Keratinocyte (primary cell): ENCODE measurements at regions not wholly inside any gene's neighbourhood (a gene's known extent, or its start where the extent isn't known, plus 50 kb on each side); places are given as distances from the start of the nearest gene placed in this dataset.

ENCODE experiments used
- DNase-seq: peaks from one replicate; pipeline ENCODE4 v3.0.0-alpha.2; 2011; ENCODE audit warnings: low read depth, missing footprints, low spot score
- FAIRE-seq: peaks from 2 replicates; lab custom pipeline; 2011; peaks lifted over from hg19 to GRCh38; lab: Jason Lieb, UNC
- H2AFZ ChIP-seq: 2 replicates; pipeline ENCODE4 v1.6.0; 2012; ENCODE audit warnings: low read length, control low read depth, inconsistent platforms; ENCODE audit not compliant: control insufficient read depth
- H3K27ac ChIP-seq: 2 replicates; pipeline ENCODE4 v1.5.1; 2011; ENCODE audit warnings: low read length; ENCODE audit not compliant: control insufficient read depth, insufficient read depth
- H3K27me3 ChIP-seq: 3 replicates; pipeline ENCODE4 v1.6.0; 2011; ENCODE audit warnings: low read length; ENCODE audit not compliant: control insufficient read depth, insufficient read depth; ENCODE audit errors: extremely low read depth
- H3K36me3 ChIP-seq, 2 experiments: 2 replicates in 1 of 2; 3 replicates in 1 of 2; pipeline ENCODE4 v1.5.1; 2011; ENCODE audit warnings: low read length in 2 of 2, mild to moderate bottlenecking in 1 of 2; ENCODE audit not compliant: control insufficient read depth in 2 of 2, insufficient read depth in 2 of 2; ENCODE audit errors: extremely low read depth in 1 of 2
- H3K4me1 ChIP-seq: 3 replicates; pipeline ENCODE4 v1.5.1; 2011; ENCODE audit warnings: low read length; ENCODE audit not compliant: control insufficient read depth, insufficient read depth; ENCODE audit errors: extremely low read depth
- H3K4me2 ChIP-seq: 3 replicates; pipeline ENCODE4 v1.6.0; 2011; ENCODE audit warnings: low read depth, low read length; ENCODE audit not compliant: control insufficient read depth, insufficient read depth; ENCODE audit errors: extremely low read depth
- H3K4me3 ChIP-seq, 3 experiments: fragments of 200-600 bp in 1 of 3; sonication (generic) in 1 of 3; 2 replicates in 2 of 3; 3 replicates in 1 of 3; pipeline ENCODE4 v1.5.1; 2011 to 2016; ENCODE audit warnings: low read length in 3 of 3, mild to moderate bottlenecking in 3 of 3, control low read depth in 2 of 3, inconsistent platforms in 1 of 3, low read depth in 1 of 3, mixed read lengths in 1 of 3, mixed run types in 1 of 3, moderate library complexity in 1 of 3; ENCODE audit not compliant: control insufficient read depth in 2 of 3, insufficient read depth in 2 of 3; ENCODE audit errors: extremely low read depth in 1 of 3
- H3K79me2 ChIP-seq: 2 replicates; pipeline ENCODE4 v1.6.0; 2012; ENCODE audit warnings: low read length; ENCODE audit not compliant: control insufficient read depth, insufficient read depth
- H3K9ac ChIP-seq: 3 replicates; pipeline ENCODE4 v1.6.0; 2011; ENCODE audit warnings: low read length; ENCODE audit not compliant: control insufficient read depth, insufficient read depth; ENCODE audit errors: extremely low read depth
- H3K9me1 ChIP-seq: 3 replicates; pipeline ENCODE4 v1.6.0; 2011; ENCODE audit warnings: low read length; ENCODE audit not compliant: control insufficient read depth, insufficient read depth; ENCODE audit errors: extremely low read depth
- H3K9me3 ChIP-seq: 2 replicates; pipeline ENCODE4 v1.5.1; 2012; ENCODE audit warnings: low read depth, low read length; ENCODE audit not compliant: control insufficient read depth
- H4K20me1 ChIP-seq: 3 replicates; pipeline ENCODE4 v1.6.0; 2011; ENCODE audit warnings: low read length; ENCODE audit not compliant: control insufficient read depth, insufficient read depth; ENCODE audit errors: extremely low read depth
- CTCF ChIP-seq, 3 experiments: IDR thresholded peaks in 1 of 3; conservative IDR thresholded peaks in 1 of 3; optimal IDR thresholded peaks in 1 of 3; 2 replicates in 2 of 3; 3 replicates in 1 of 3; pipeline versions ENCODE3 to v1.5.1; 2011; ENCODE audit warnings: low read length in 3 of 3, mild to moderate bottlenecking in 3 of 3, moderate library complexity in 2 of 3, control low read depth in 1 of 3, inconsistent platforms in 1 of 3; ENCODE audit not compliant: insufficient read depth in 2 of 3; ENCODE audit errors: extremely low read depth in 1 of 3
- EZH2 ChIP-seq: IDR thresholded peaks from one replicate; pipeline ENCODE4 v1.6.1; 2012; ENCODE audit warnings: inconsistent platforms, mild to moderate bottlenecking, low read length, moderate library complexity
- dilution Hi-C: fragments of 300-500 bp; cut with MboI; formaldehyde crosslinking; loops from one replicate; pipeline ENCODE4 v1.7.0; 2020; ENCODE audit warnings: low sequenced_read_pairs; ENCODE audit not compliant: extremely low pct_ligation_motif_present

DNA sequence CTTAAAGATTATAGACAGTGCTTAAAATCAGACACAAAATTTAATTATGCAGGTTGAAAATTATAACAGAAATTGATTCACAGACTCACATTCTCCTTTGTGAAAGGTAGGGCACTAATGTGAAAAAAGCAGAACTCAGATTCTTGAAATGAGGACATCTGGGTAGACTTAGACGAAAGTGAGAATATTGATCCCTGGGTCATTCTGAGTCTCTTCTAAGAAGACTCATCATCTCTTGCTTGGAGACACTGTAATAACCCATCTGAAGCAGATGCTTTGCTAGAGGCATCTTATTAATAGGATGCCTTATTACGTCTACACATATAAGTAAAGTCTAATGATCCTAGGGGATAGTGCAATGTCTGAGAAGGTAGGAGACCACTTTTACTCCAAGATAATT, 274.4 kb downstream of the HINT1 start:
- TF ChIP-seq EZH2 (no peak), CTCF (optimal IDR thresholded peaks at IDR 0.05 in 1 of 3, IDR thresholded peaks at IDR 0.05 in 1 of 3, conservative IDR thresholded peaks at IDR 0.05 in 1 of 3; ENCODE audit: extremely low read depth in 1 of 3, insufficient read depth in 2 of 3, low read length in 3 of 3) (no peak)
- peaks cover 4% of the 10 kb centered on the region for H3K27me3 ChIP-seq
- dilution Hi-C loops = no loop called here
- no peak overlapping the region for H3K27ac ChIP-seq
- H3K9me1 ChIP-seq = no peaks in the 10 kb centered on the region
- H3K36me3 ChIP-seq = no peaks in the 10 kb centered on the region
- no peak overlapping the region for H3K4me3 ChIP-seq
- no peak for DNase-seq
- no peak overlapping the region for H2AFZ ChIP-seq
- no peak overlapping the region for H3K9ac ChIP-seq
- no peaks in the 10 kb centered on the region for H3K79me2 ChIP-seq
- no peak overlapping the region for H3K4me2 ChIP-seq
- FAIRE-seq = no peak
- no peaks in the 10 kb centered on the region for H3K9me3 ChIP-seq
- H3K4me1 ChIP-seq = no peaks in the 10 kb centered on the region
- H4K20me1 ChIP-seq = no peaks in the 10 kb centered on the region

DNA sequence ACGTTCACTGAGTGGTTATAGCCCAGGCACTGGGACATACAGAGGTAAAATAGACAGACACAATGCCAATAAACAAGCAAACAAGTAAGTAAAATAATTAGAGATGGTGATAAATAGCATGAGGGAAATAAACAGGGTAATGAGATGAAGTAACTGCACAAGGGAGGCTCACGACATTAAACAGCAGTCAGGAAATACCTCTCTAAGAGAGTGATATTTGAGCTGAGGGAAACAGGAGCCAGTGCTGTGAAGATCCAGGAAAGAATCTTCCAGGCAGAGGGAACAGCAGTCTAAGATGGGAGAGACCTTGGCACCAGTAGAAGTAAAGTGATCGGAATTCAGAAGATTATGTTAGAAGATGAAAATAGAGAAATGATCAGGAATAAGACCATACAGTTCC, 279.4 kb downstream of the HINT1 start:
- dilution Hi-C loops = no loop called here
- H3K9me1 ChIP-seq = no peaks in the 10 kb centered on the region
- TF ChIP-seq CTCF (optimal IDR thresholded peaks at IDR 0.05 in 1 of 3, IDR thresholded peaks at IDR 0.05 in 1 of 3, conservative IDR thresholded peaks at IDR 0.05 in 1 of 3; ENCODE audit: extremely low read depth in 1 of 3, insufficient read depth in 2 of 3, low read length in 3 of 3) (no peak), EZH2 (no peak)
- H3K4me2 ChIP-seq = no peak overlapping the region
- H3K9me3 ChIP-seq = no peaks in the 10 kb centered on the region
- DNase-seq = no peak
- H2AFZ ChIP-seq = no peak overlapping the region
- FAIRE-seq = no peak
- no peak overlapping the region for H3K27ac ChIP-seq
- H4K20me1 ChIP-seq = no peaks in the 10 kb centered on the region
- H3K4me1 ChIP-seq = no peaks in the 10 kb centered on the region
- H3K9ac ChIP-seq = no peak overlapping the region
- H3K4me3 ChIP-seq = no peak overlapping the region
- peaks cover 9% of the 10 kb centered on the region for H3K27me3 ChIP-seq
- H3K36me3 ChIP-seq = no peaks in the 10 kb centered on the region
- H3K79me2 ChIP-seq = no peaks in the 10 kb centered on the region
